Hepatocyte (in vitro differentiated cells): ENCODE measurements at regions not wholly inside any gene's neighbourhood (a gene's known extent, or its start where the extent isn't known, plus 50 kb on each side); places are given as distances from the start of the nearest gene placed in this dataset.

Experiments
- DNase-seq: peaks from one replicate; pipeline ENCODE4 v3.0.0-alpha.2; 2016; ENCODE audit warnings: low spot score
- H2AFZ ChIP-seq: fragments of 200-600 bp; sonication (generic); 2 replicates; pipeline ENCODE4 v1.6.0; 2016; ENCODE audit warnings: antibody characterized with exemption, mild to moderate bottlenecking
- H3K27ac ChIP-seq: fragments of 200-600 bp; sonication (generic); 2 replicates; pipeline ENCODE4 v1.5.1; 2016; ENCODE audit warnings: mild to moderate bottlenecking
- H3K27me3 ChIP-seq: fragments of 200-600 bp; sonication (generic); 2 replicates; pipeline ENCODE4 v1.6.1; 2016
- H3K36me3 ChIP-seq: fragments of 200-600 bp; sonication (generic); replicated peaks from 2 replicates; pipeline ENCODE4 v1.5.1; 2016; ENCODE audit warnings: low read depth; ENCODE audit not compliant: insufficient read depth
- H3K4me1 ChIP-seq: fragments of 200-600 bp; sonication (generic); 2 replicates; pipeline ENCODE4 v1.5.1; 2016; ENCODE audit warnings: mild to moderate bottlenecking, moderate library complexity; ENCODE audit not compliant: insufficient read depth
- H3K4me2 ChIP-seq: fragments of 200-600 bp; sonication (generic); 2 replicates; pipeline ENCODE4 v1.6.0; 2016
- H3K4me3 ChIP-seq: fragments of 200-600 bp; sonication (generic); 2 replicates; pipeline ENCODE4 v1.5.1; 2016; ENCODE audit warnings: mild to moderate bottlenecking
- H3K79me2 ChIP-seq: fragments of 200-600 bp; sonication (generic); 2 replicates; pipeline ENCODE4 v1.6.0; 2017; ENCODE audit warnings: mild to moderate bottlenecking
- H3K9me2 ChIP-seq: fragments of 200-600 bp; sonication (generic); replicated peaks from 2 replicates; pipeline ENCODE4 v1.6.0; 2017; ENCODE audit warnings: mild to moderate bottlenecking; ENCODE audit not compliant: insufficient read depth
- H3K9me3 ChIP-seq: fragments of 200-600 bp; sonication (generic); 2 replicates; pipeline ENCODE4 v1.5.1; 2016; ENCODE audit warnings: low read depth, mild to moderate bottlenecking
- H4K20me1 ChIP-seq: fragments of 200-600 bp; sonication (generic); 2 replicates; pipeline ENCODE4 v1.6.0; 2016; ENCODE audit warnings: mild to moderate bottlenecking; ENCODE audit not compliant: insufficient read depth, poor library complexity, severe bottlenecking
- CTCF ChIP-seq: fragments of 200-600 bp; sonication (generic); IDR thresholded peaks from 2 replicates; pipeline ENCODE4 v1.5.1; 2016; ENCODE audit warnings: antibody characterized with exemption, mild to moderate bottlenecking; ENCODE audit not compliant: poor library complexity
- EZH2 ChIP-seq: fragments of 200-600 bp; sonication (generic); IDR thresholded peaks from 2 replicates; pipeline ENCODE4 v1.6.1; 2016; ENCODE audit warnings: antibody characterized with exemption, mild to moderate bottlenecking, borderline replicate concordance
- EZH2phosphoT487 ChIP-seq: fragments of 200-600 bp; sonication (generic); IDR thresholded peaks from one replicate; pipeline ENCODE4 v1.6.1; 2018; ENCODE audit warnings: antibody characterized with exemption, mild to moderate bottlenecking, low read depth, moderate library complexity; ENCODE audit not compliant: unreplicated experiment, severe bottlenecking
- WGBS: methylation state at CpG from one replicate; pipeline ENCODE4 v1.1.6; 2016; ENCODE audit warnings: low lambda C conversion rate; ENCODE audit errors: missing lambda C conversion rate; 5-methylcytosine and 5-hydroxymethylcytosine counted together

DNA sequence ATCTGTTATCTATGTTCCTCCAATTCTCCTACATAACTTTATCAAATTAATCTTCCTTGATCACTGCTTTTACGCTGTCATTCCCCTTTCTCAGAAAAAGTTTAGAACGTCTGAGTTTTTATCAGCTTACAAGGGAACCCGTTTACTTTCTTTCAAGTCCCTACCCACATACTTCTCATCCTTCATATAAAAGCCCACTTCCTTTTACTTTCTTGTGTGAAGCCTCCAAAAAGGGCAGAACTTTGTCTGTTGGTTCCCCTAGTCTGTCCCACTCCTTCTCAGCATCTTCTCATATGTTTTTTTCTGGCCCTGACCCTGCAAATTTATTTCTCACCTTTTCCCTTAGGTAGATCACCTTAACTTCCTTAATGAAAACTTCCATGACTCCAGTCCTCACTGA lies 106.1 kb downstream of the TFAP2B start:
- DNase-seq, result no peak
- TF ChIP-seq CTCF, result no peak
- no peak for TF ChIP-seq EZH2phosphoT487
- no peak for TF ChIP-seq EZH2
- no peak overlapping the region for H3K4me2 ChIP-seq
- no peak overlapping the region for H3K4me3 ChIP-seq
- no peak overlapping the region for H3K27ac ChIP-seq
- 68% methylated on average over 3 of the region's 3 CpGs for WGBS
- H3K9me3 ChIP-seq, result no peaks in the 10 kb centered on the region
- H2AFZ ChIP-seq, result no peak overlapping the region
- H3K36me3 ChIP-seq, result no peaks in the 10 kb centered on the region
- no peaks in the 10 kb centered on the region for H3K27me3 ChIP-seq
- H3K4me1 ChIP-seq, result no peaks in the 10 kb centered on the region
- H4K20me1 ChIP-seq, result no peaks in the 10 kb centered on the region
- H3K9me2 ChIP-seq, result no peaks in the 10 kb centered on the region
- H3K79me2 ChIP-seq, result no peaks in the 10 kb centered on the region

DNA sequence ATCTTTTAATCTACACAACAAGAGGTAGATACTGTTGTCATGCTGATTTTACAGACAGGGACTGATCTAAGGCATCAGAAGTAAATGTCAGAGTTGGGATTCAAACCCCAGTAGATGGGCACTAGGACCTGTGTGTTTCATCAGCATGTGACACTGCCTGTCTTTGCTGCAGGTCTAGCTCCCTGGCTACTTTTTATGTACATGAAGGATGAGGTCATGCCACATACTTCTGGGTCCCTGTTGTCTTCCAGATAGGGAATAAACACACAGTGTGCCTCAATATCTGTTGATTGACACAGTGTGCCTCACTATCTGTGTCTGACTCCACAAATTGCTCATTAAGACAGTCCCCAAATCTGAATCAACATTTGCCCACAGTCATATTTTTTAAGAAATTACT lies 106.9 kb downstream of the TFAP2B start:
- Histone ChIP-seq H3K4me2 (no peak overlapping the region), H3K79me2 (no peaks in the 10 kb centered on the region), H4K20me1 (no peaks in the 10 kb centered on the region), H3K36me3 (no peaks in the 10 kb centered on the region), H2AFZ (no peak overlapping the region), H3K27me3 (no peaks in the 10 kb centered on the region), H3K9me3 (no peaks in the 10 kb centered on the region), H3K27ac (no peak overlapping the region), H3K9me2 (no peaks in the 10 kb centered on the region), H3K4me3 (no peak overlapping the region), H3K4me1 (no peaks in the 10 kb centered on the region)
- TF ChIP-seq EZH2 (no peak), CTCF (no peak), EZH2phosphoT487 (no peak)
- DNase-seq, result no peak

DNA sequence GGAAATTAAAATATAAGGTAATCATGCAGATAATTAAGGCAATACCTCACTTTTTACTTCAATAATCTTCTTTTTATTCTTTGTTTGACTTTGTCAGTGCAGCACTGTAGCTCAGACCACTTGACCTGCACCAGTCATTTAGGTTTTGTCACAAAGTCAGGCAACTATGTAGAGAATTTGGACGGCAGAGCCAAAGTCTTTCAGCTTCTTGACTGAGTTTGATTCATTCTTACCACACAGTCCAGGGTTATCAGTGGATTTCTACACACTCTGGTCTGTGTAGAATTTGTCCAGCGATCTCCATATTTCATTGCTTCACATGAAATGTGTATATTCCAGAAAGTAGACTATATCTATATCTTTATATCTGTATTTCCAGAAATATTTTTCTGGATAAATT lies 107.3 kb downstream of the TFAP2B start:
- H3K4me3 ChIP-seq, result no peak overlapping the region
- H3K79me2 ChIP-seq, result no peaks in the 10 kb centered on the region
- no peak overlapping the region for H3K27ac ChIP-seq
- no peaks in the 10 kb centered on the region for H3K36me3 ChIP-seq
- DNase-seq, result no peak
- H3K4me2 ChIP-seq, result no peak overlapping the region
- H2AFZ ChIP-seq, result no peak overlapping the region
- no peaks in the 10 kb centered on the region for H3K4me1 ChIP-seq
- no peaks in the 10 kb centered on the region for H3K27me3 ChIP-seq
- H3K9me2 ChIP-seq, result no peaks in the 10 kb centered on the region
- 54% methylated on average over 2 of the region's 2 CpGs for WGBS
- H3K9me3 ChIP-seq, result no peaks in the 10 kb centered on the region
- no peaks in the 10 kb centered on the region for H4K20me1 ChIP-seq
- TF ChIP-seq EZH2 (no peak), CTCF (no peak), EZH2phosphoT487 (no peak)

DNA sequence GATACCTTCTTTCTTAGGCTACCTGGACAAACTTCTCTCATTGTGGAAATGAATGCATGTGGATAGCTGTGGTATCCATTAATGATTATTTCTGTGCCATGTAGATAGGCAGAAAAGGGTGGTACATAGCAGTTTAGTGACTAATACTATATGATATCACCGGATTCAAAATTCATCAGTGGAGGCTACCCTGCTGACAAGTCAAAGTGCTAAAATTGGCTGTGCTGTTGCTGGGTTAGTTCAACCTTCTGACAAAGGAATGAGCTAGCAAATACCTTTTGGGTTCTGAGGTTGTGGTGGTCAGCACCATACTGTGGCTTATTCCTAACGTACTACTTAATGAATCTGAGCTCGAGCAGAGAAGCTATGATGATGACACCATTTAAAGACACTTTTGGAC lies 109.1 kb downstream of the TFAP2B start:
- DNase-seq, result no peak
- H3K9me3 ChIP-seq, result no peaks in the 10 kb centered on the region
- H4K20me1 ChIP-seq, result no peaks in the 10 kb centered on the region
- H3K9me2 ChIP-seq, result no peaks in the 10 kb centered on the region
- no peaks in the 10 kb centered on the region for H3K4me1 ChIP-seq
- H3K4me2 ChIP-seq, result no peak overlapping the region
- no peaks in the 10 kb centered on the region for H3K79me2 ChIP-seq
- H3K36me3 ChIP-seq, result no peaks in the 10 kb centered on the region
- no peak overlapping the region for H3K27ac ChIP-seq
- no peaks in the 10 kb centered on the region for H3K27me3 ChIP-seq
- WGBS, result 85% methylated on average over 3 of the region's 3 CpGs
- H3K4me3 ChIP-seq, result no peak overlapping the region
- H2AFZ ChIP-seq, result no peak overlapping the region
- TF ChIP-seq EZH2, result no peak
- TF ChIP-seq CTCF, result no peak
- TF ChIP-seq EZH2phosphoT487, result no peak
